Activated naive CD4-positive, alpha-beta T cell treated with anti-CD3 and anti-CD28 coated beads, Interleukin-2, amount 50 U/mL, for 24 hours (primary cell): ENCODE measurements at regions not wholly inside any gene's neighbourhood (a gene's known extent, or its start where the extent isn't known, plus 50 kb on each side); places are given as distances from the start of the nearest gene placed in this dataset.

Experiments
- H3K27ac Mint-ChIP-seq: one replicate; pipeline ENCODE4 v1.8.0; 2021; ENCODE audit warnings: mild to moderate bottlenecking, mixed read lengths
- H3K27me3 Mint-ChIP-seq: one replicate; pipeline ENCODE4 v1.8.0; 2021; ENCODE audit warnings: mixed read lengths
- H3K36me3 Mint-ChIP-seq: one replicate; pipeline ENCODE4 v1.8.0; 2021; ENCODE audit warnings: mixed read lengths
- H3K4me1 Mint-ChIP-seq: one replicate; pipeline ENCODE4 v1.8.0; 2021; ENCODE audit warnings: mixed read lengths
- H3K4me3 Mint-ChIP-seq: one replicate; pipeline ENCODE4 v1.8.0; 2021; ENCODE audit warnings: mild to moderate bottlenecking, mixed read lengths
- H3K9me3 Mint-ChIP-seq: one replicate; pipeline ENCODE4 v1.8.0; 2021; ENCODE audit warnings: mixed read lengths

GRCh38 chr5:68793993-68794392, 299.8 kb upstream of the SLC30A5 start:
- Mint-ChIP-seq H3K36me3 (no peaks in the 10 kb centered on the region), H3K27ac (no peak overlapping the region), H3K27me3 (no peaks in the 10 kb centered on the region), H3K4me3 (no peak overlapping the region), H3K9me3 (no peaks in the 10 kb centered on the region), H3K4me1 (no peaks in the 10 kb centered on the region)

DNA sequence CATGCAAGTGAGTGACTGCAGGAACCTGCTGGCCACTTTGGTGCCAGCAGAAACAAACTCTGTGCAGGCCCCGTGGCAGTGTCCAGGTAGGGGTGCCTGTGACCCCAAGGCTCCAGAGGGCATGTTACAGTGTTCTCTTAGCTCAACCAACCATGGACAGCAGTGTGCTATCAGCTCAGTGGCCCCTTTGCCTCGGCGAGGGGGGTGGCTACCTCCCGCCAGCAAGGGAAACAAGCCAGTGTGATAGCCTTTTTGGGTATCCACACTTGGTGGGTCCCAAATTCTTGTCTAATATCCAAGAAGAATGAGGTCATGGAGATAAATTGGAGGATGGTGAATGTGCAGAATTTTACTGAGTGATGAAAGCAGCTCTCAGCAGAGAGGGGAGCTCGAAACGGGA, 298.6 kb upstream of the SLC30A5 start:
- Mint-ChIP-seq H3K27me3 (no peaks in the 10 kb centered on the region), H3K4me1 (no peaks in the 10 kb centered on the region), H3K36me3 (no peaks in the 10 kb centered on the region), H3K27ac (no peak overlapping the region), H3K4me3 (no peak overlapping the region), H3K9me3 (no peaks in the 10 kb centered on the region)

DNA sequence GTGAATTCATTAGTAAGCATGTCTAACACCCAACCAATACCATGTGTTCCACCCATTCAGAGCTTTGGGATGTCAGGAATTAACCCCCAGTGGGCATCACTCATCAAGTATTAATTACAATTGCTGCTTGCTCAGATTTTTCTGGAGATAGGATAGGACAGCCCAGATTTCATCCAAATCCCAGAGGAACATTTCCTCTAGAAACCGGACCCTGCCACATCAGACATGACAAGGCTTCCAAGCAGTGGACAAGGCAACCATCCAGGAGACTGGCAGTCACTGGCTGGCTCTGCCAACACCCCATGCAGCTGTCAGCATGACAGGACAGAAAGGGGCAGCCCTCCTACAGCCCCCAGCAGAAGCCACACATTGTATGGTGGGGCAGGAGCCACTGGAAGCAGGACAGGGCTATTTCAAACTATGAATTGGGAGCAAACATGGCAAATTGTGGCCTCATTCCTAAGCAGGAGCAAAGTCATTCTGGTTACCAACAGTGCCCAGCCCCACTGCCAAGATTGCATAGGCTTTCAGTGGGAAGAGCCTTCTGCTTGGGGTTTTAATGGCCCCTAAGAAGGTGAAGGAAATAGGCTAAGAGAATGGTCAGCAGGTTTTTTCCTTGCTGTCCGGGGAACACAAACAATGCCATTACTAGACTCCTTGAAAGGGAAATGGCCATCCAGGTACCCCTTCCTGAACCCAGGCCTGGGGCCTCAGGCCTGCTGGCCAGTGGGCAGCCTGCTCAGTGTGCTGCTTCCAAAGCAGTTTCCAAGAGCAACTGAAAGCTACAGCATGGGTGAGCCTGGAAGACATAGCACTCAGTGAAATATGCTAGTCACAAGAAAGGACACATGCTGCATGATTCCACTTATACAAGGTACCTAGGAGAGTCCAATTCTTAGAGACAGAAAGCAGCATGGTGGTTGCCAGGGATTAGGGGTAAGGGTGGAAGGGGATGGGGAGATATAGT, 294.7 kb upstream of the SLC30A5 start:
- Mint-ChIP-seq H3K9me3 (no peaks in the 10 kb centered on the region), H3K27me3 (no peaks in the 10 kb centered on the region), H3K4me3 (no peak overlapping the region), H3K4me1 (no peaks in the 10 kb centered on the region), H3K36me3 (no peaks in the 10 kb centered on the region), H3K27ac (no peak overlapping the region)

GRCh38 chr5:68802430-68802829, 291.4 kb upstream of the SLC30A5 start:
- Mint-ChIP-seq H3K27ac (no peak overlapping the region), H3K4me3 (no peak overlapping the region), H3K4me1 (no peaks in the 10 kb centered on the region), H3K36me3 (no peaks in the 10 kb centered on the region), H3K27me3 (no peaks in the 10 kb centered on the region), H3K9me3 (no peaks in the 10 kb centered on the region)

- Mint-ChIP-seq H3K27me3 (no peaks in the 10 kb centered on the region), H3K36me3 (no peaks in the 10 kb centered on the region), H3K4me3 (no peak overlapping the region), H3K9me3 (no peaks in the 10 kb centered on the region), H3K27ac (no peak overlapping the region), H3K4me1 (no peaks in the 10 kb centered on the region)
Measured at GRCh38 chr5:68803881-68804319, 289.9 kb upstream of the SLC30A5 start.

DNA sequence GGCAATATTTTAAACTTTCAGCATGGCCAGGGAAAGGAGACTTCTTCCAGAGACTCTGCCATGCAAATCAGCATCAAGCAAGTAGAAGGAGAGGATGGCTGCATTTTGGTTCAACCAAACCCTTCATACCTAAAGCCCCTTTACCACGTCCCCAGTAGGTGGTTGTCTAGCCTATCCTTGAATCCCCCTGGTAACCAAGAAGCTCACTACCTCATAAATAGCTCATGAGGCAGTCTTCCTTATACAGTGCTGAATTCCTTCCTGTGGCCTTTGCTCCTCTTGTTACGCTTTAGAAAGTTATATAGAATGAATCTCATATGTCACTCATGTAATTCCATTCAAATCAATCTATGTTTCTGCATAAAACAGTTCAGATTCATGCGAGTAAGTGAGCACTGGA, 289.5 kb upstream of the SLC30A5 start:
- H3K27ac Mint-ChIP-seq: no peak overlapping the region
- H3K36me3 Mint-ChIP-seq: no peaks in the 10 kb centered on the region
- no peak overlapping the region for H3K4me3 Mint-ChIP-seq
- no peaks in the 10 kb centered on the region for H3K9me3 Mint-ChIP-seq
- H3K4me1 Mint-ChIP-seq: no peaks in the 10 kb centered on the region
- no peaks in the 10 kb centered on the region for H3K27me3 Mint-ChIP-seq

- Mint-ChIP-seq H3K36me3 (no peaks in the 10 kb centered on the region), H3K9me3 (no peaks in the 10 kb centered on the region), H3K4me3 (no peak overlapping the region), H3K27ac (no peak overlapping the region), H3K4me1 (no peaks in the 10 kb centered on the region), H3K27me3 (no peaks in the 10 kb centered on the region)
Measured at GRCh38 chr5:68805444-68805843, 288.4 kb upstream of the SLC30A5 start.

- Mint-ChIP-seq H3K4me1 (no peaks in the 10 kb centered on the region), H3K27ac (no peak overlapping the region), H3K4me3 (no peak overlapping the region), H3K9me3 (no peaks in the 10 kb centered on the region), H3K36me3 (no peaks in the 10 kb centered on the region), H3K27me3 (no peaks in the 10 kb centered on the region)
Measured at GRCh38 chr5:68817632-68818031, 276.2 kb upstream of the SLC30A5 start.

DNA sequence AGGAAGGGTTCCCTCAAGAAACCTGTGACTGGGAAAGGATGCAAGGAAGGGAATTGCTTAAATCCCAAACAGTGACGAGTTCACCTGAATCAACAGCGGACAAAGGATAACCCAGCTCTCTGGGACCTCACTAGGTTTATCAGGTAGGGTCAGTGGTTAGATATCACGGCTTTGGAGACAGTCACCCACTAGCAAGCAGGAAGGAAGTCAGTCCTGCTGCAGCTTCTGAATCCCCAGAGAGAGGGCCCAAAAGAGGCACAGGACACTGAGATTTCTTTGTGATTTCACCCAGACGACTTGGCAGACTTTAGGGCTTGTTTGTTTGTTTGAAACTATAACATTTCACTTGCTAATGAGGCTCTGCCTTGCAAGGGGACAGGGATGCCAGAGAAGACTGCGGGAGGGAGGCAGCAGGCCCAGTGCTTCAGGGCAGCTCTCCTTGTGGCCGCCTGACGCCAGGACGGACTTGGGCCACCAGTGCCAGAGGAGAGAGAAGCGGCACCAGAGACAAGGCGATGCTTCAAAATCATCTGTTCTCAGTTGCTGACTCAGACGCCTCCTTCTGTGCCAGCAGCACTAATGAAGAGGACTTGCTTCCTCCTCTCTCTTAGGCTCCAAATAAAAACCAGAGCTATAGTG, 275.6 kb upstream of the SLC30A5 start:
- Mint-ChIP-seq H3K36me3 (no peaks in the 10 kb centered on the region), H3K27me3 (no peaks in the 10 kb centered on the region), H3K27ac (no peak overlapping the region), H3K4me3 (no peak overlapping the region), H3K9me3 (no peaks in the 10 kb centered on the region), H3K4me1 (no peaks in the 10 kb centered on the region)

- Mint-ChIP-seq H3K27me3 (no peaks in the 10 kb centered on the region), H3K4me3 (no peak overlapping the region), H3K36me3 (no peaks in the 10 kb centered on the region), H3K27ac (no peak overlapping the region), H3K9me3 (no peaks in the 10 kb centered on the region), H3K4me1 (no peaks in the 10 kb centered on the region)
Measured at GRCh38 chr5:68818870-68819269, 274.9 kb upstream of the SLC30A5 start.

DNA sequence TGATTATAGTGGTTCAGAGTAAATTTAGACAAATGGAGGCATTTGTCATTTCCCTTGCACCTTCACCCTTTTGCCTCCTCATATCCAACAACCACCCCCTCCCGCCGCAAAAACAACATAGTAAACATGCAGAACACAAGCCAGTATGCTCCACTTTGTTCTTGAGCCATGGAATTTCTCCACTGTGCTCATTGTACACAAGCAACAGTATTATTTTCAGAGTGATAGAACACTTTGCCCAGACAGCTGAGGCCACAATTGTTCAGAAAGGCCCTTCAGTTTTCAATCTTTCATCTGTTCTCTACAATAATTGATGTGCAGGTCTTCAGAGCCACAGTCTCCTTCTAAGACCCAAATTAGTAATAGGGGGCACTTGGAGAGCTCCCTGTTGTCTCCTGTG, 272.8 kb upstream of the SLC30A5 start:
- Mint-ChIP-seq H3K4me3 (no peak overlapping the region), H3K27ac (no peak overlapping the region), H3K27me3 (no peaks in the 10 kb centered on the region), H3K36me3 (no peaks in the 10 kb centered on the region), H3K9me3 (no peaks in the 10 kb centered on the region), H3K4me1 (no peaks in the 10 kb centered on the region)

GRCh38 chr5:68822796-68823195, 271.0 kb upstream of the SLC30A5 start:
- no peaks in the 10 kb centered on the region for H3K27me3 Mint-ChIP-seq
- no peaks in the 10 kb centered on the region for H3K36me3 Mint-ChIP-seq
- H3K4me3 Mint-ChIP-seq: no peak overlapping the region
- no peak overlapping the region for H3K27ac Mint-ChIP-seq
- H3K9me3 Mint-ChIP-seq: no peaks in the 10 kb centered on the region
- H3K4me1 Mint-ChIP-seq: no peaks in the 10 kb centered on the region

DNA sequence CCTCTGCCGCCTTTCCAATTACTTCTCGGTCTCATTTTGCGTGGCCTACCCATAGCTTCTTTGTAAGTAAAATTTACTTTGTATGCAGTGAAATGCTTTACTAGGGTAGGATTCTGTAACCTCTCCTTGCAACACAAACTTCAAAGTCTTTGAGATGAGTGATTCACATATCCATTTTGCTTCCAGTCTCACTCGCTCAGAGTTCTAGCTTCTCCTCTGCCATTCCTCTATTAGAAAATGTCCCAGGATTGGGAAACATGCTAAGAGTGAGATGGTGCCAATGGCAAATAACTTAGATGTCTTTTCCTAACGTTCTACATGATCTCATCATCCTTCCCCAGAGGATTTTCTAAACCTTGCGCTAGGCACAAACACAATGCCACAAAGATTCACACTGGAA, 270.5 kb upstream of the SLC30A5 start:
- Mint-ChIP-seq H3K4me3 (no peak overlapping the region), H3K36me3 (no peaks in the 10 kb centered on the region), H3K27me3 (no peaks in the 10 kb centered on the region), H3K9me3 (no peaks in the 10 kb centered on the region), H3K27ac (no peak overlapping the region), H3K4me1 (no peaks in the 10 kb centered on the region)

- Mint-ChIP-seq H3K4me3 (no peak overlapping the region), H3K36me3 (no peaks in the 10 kb centered on the region), H3K27me3 (no peaks in the 10 kb centered on the region), H3K9me3 (no peaks in the 10 kb centered on the region), H3K4me1 (no peaks in the 10 kb centered on the region), H3K27ac (no peak overlapping the region)
Measured at GRCh38 chr5:68830377-68830898, 263.4 kb upstream of the SLC30A5 start.

GRCh38 chr5:68834491-68834981, 259.3 kb upstream of the SLC30A5 start:
- Mint-ChIP-seq H3K27ac (no peak overlapping the region), H3K9me3 (no peaks in the 10 kb centered on the region), H3K4me3 (no peak overlapping the region), H3K4me1 (no peaks in the 10 kb centered on the region), H3K36me3 (no peaks in the 10 kb centered on the region), H3K27me3 (no peaks in the 10 kb centered on the region)

DNA sequence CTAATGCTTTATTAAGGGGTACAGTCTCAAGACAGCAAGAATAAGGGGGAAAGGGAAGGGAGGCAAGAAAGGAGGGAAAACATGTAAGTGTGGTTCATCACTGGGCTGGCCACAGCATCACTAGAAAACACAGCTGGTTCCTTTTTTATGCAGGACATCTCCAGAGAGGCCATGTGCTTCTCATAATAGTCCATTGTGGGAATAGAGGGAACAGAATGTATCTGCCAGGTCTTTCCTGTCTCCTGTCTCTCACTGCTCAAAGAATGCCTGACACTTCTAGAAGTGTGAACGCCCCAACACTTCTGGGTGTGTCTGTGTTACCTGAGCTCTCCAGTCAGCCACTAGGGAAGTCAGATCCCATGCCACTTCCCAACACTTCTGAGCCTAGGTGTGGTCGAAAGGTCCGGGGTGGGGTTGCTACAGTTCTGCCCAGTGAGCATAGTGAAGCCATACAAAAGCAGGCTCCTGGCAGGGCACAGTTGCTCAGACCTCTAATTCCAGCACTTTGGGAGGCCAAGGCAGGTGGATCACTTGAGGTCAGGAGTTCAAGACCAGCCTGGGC, 255.6 kb upstream of the SLC30A5 start:
- no peaks in the 10 kb centered on the region for H3K4me1 Mint-ChIP-seq
- H3K9me3 Mint-ChIP-seq: no peaks in the 10 kb centered on the region
- H3K27ac Mint-ChIP-seq: no peak overlapping the region
- no peaks in the 10 kb centered on the region for H3K36me3 Mint-ChIP-seq
- H3K27me3 Mint-ChIP-seq: no peaks in the 10 kb centered on the region
- H3K4me3 Mint-ChIP-seq: no peak overlapping the region
